GM12864 (cell line): ENCODE measurements at regions not wholly inside any gene's neighbourhood (a gene's known extent, or its start where the extent isn't known, plus 50 kb on each side); places are given as distances from the start of the nearest gene placed in this dataset.

Source experiments
- DNase-seq: peaks from one replicate; pipeline ENCODE4 v3.0.0-alpha.2; 2011; ENCODE audit warnings: low read depth
- H3K4me3 ChIP-seq: 2 replicates; pipeline ENCODE4 v1.5.1; 2011; ENCODE audit warnings: mild to moderate bottlenecking, low read depth, low read length, control low read depth
- CTCF ChIP-seq: IDR thresholded peaks from 2 replicates; pipeline ENCODE4 v1.5.1; 2011; ENCODE audit warnings: low read depth, mild to moderate bottlenecking, moderate library complexity, low read length, control low read depth, inconsistent platforms; ENCODE audit errors: missing control alignments

- TF ChIP-seq CTCF = no peak
- no peak overlapping the region for H3K4me3 ChIP-seq
- no peak for DNase-seq
Observed at GRCh38 chr4:111879539-111879938, 265.7 kb upstream of the FAM241A start.

GRCh38 chr4:111880116-111880515 lies 265.1 kb upstream of the FAM241A start:
- TF ChIP-seq CTCF = no peak
- no peak for DNase-seq

GRCh38 chr4:111883557-111883999 lies 261.7 kb upstream of the FAM241A start:
- DNase-seq = no peak
- TF ChIP-seq CTCF = no peak
- H3K4me3 ChIP-seq = no peak overlapping the region

More at GRCh38 chr4:111880116-111880515, 265.1 kb upstream of the FAM241A start:
- H3K4me3 ChIP-seq = no peak overlapping the region

- DNase-seq = no peak
- no peak overlapping the region for H3K4me3 ChIP-seq
- no peak for TF ChIP-seq CTCF
Observed at GRCh38 chr4:111890412-111890811, 254.8 kb upstream of the FAM241A start.

- no peak overlapping the region for H3K4me3 ChIP-seq
- peak; percentile 13 for DNase-seq
- TF ChIP-seq CTCF = no peak
Observed at GRCh38 chr4:111905511-111905910, 239.7 kb upstream of the FAM241A start.

GRCh38 chr4:111919639-111920038 lies 225.6 kb upstream of the FAM241A start:
- no peak for DNase-seq
- H3K4me3 ChIP-seq = no peak overlapping the region
- no peak for TF ChIP-seq CTCF

DNA sequence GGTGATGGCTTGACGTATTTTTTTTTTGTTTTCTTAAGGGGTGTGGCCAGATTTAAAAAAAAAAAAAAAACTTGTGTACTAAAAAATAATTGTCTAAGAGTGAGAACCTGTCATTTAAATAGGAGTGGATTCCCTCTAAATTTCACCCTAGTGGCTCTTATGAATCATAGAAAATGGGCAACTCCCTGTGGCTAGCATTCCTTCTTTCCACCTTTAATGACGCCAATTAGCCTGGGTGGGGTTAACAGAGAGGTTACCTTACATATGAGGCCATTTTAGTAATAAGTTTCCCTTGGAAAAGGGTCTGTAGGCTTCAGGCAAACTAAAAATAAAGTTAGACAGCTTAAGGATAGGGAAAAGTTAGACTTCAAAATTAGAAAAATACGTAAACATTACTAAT lies 223.5 kb upstream of the FAM241A start:
- no peak overlapping the region for H3K4me3 ChIP-seq
- no peak for DNase-seq
- no peak for TF ChIP-seq CTCF
